MCF 10A (cell line): ENCODE measurements at regions not wholly inside any gene's neighbourhood (a gene's known extent, or its start where the extent isn't known, plus 50 kb on each side); places are given as distances from the start of the nearest gene placed in this dataset.

Experiments
- BruUV-seq: library from RNA; stranded (reverse); fragments of 400-500 nt; replicated peaks from 2 replicates; lab custom pipeline; 2021; lab: Mats Ljungman, UMichigan
- CTCF ChIA-PET: fragments of 300-600 bp; sonication (Branson Sonifier 250); formaldehyde crosslinking; extraction: SDS; loops from one replicate; lab custom pipeline; 2021; ENCODE audit warnings: antibody characterized with exemption, inconsistent platforms; lab: Yijun Ruan, JAX
- POLR2A ChIA-PET: fragments of 300-600, 350-650 bp; sonication (Branson Sonifier 250); formaldehyde crosslinking; extraction: SDS; loops from one replicate; lab custom pipeline; 2020; ENCODE audit warnings: antibody characterized with exemption, inconsistent platforms; lab: Yijun Ruan, JAX
- DNase-seq: peaks from one replicate; pipeline ENCODE4 v3.0.0-alpha.2; 2018; ENCODE audit not compliant: unreplicated experiment
- H3K27ac Mint-ChIP-seq: one replicate; pipeline ENCODE4 v1.8.0; 2022; ENCODE audit warnings: mild to moderate bottlenecking, low read depth, mixed read lengths; ENCODE audit not compliant: unreplicated experiment
- H3K27me3 Mint-ChIP-seq: one replicate; pipeline ENCODE4 v1.8.0; 2022; ENCODE audit warnings: mixed read lengths; ENCODE audit not compliant: insufficient read depth, unreplicated experiment
- H3K36me3 Mint-ChIP-seq: one replicate; pipeline ENCODE4 v1.8.0; 2022; ENCODE audit warnings: mild to moderate bottlenecking, moderate library complexity, mixed read lengths; ENCODE audit not compliant: insufficient read depth, unreplicated experiment
- H3K4me1 Mint-ChIP-seq: one replicate; pipeline ENCODE4 v1.8.0; 2022; ENCODE audit warnings: mixed read lengths; ENCODE audit not compliant: insufficient read depth, unreplicated experiment
- H3K4me3 Mint-ChIP-seq: one replicate; pipeline ENCODE4 v1.8.0; 2022; ENCODE audit warnings: mild to moderate bottlenecking, moderate library complexity, mixed read lengths; ENCODE audit not compliant: unreplicated experiment
- H3K9me3 Mint-ChIP-seq: one replicate; pipeline ENCODE4 v1.8.0; 2022; ENCODE audit warnings: mixed read lengths; ENCODE audit not compliant: unreplicated experiment
- intact Hi-C: fragments of 100-400 bp; cut with micrococcal nuclease; formaldehyde crosslinking; loops from 2 replicates; pipeline ENCODE4 v1.14.1; 2022
- TF ChIP-seq, protein P1 (sequence below): fragments of 200-600 bp; IDR thresholded peaks from one replicate; pipeline ENCODE4 v1.8.0; 2022; ENCODE audit warnings: antibody characterized with exemption, mild to moderate bottlenecking; ENCODE audit not compliant: unreplicated experiment

DNA sequence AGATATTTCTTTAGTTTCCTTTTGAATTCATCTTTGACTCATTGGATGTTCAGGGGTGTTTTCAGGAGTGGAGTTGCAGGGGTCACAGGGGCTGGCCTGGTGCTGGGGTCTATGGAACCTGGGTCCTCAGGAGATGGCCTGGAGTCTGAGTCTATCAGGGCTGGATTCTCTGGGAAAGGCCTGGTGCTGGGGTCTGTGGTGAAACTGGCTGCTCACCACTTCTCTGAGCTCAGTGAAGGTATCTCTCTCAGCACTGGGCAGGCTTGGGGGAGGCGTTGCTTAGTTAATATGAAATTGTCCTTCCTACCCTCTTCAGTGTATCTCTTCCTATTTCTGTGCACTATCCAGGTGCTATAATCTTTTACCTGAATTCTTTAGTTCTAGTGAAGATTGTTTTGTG is 83.1 kb upstream of the SLC24A3 start:
- Mint-ChIP-seq H3K27ac (no peak overlapping the region), H3K4me1 (no peaks in the 10 kb centered on the region), H3K4me3 (no peak overlapping the region), H3K36me3 (no peaks in the 10 kb centered on the region), H3K9me3 (peaks cover 24% of the 10 kb centered on the region), H3K27me3 (no peaks in the 10 kb centered on the region)
- TF ChIP-seq, protein P1, sequence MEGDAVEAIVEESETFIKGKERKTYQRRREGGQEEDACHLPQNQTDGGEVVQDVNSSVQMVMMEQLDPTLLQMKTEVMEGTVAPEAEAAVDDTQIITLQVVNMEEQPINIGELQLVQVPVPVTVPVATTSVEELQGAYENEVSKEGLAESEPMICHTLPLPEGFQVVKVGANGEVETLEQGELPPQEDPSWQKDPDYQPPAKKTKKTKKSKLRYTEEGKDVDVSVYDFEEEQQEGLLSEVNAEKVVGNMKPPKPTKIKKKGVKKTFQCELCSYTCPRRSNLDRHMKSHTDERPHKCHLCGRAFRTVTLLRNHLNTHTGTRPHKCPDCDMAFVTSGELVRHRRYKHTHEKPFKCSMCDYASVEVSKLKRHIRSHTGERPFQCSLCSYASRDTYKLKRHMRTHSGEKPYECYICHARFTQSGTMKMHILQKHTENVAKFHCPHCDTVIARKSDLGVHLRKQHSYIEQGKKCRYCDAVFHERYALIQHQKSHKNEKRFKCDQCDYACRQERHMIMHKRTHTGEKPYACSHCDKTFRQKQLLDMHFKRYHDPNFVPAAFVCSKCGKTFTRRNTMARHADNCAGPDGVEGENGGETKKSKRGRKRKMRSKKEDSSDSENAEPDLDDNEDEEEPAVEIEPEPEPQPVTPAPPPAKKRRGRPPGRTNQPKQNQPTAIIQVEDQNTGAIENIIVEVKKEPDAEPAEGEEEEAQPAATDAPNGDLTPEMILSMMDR, result no peak
- ChIA-PET CTCF (no interaction called here), POLR2A (no interaction called here)
- intact Hi-C loops, result no loop called here
- DNase-seq, result no peak
- no TSS peak for BruUV-seq

DNA sequence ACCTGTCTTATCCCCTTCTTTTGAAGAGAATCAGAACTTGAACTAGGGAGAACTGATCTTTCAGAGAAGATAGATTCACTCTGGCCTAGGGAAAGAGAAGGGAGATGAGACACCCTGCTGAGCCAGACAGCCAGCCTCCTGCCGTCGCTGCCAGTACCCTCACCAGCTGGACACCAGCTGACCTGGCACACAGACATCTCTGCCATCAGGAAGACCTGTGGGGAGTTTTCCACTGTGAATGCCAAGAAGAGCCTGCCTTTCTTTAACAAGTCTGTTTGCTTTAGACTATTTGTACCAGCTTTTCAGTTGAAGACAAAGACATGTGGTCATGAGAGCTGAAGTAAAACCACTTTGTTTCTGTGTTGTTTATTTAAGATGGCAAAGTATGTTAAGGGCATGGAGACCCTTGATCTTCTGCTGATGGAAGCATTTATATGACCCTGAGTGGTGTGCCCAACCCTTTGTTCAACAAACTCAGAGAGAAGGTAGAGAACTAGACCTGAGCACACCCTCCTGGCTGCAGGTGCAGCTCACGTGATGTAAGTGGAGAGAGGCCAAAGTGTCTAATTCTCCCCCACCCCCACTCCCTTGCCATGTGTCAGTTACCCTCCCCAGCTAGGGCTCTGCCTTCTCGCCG is 82.3 kb upstream of the SLC24A3 start:
- ChIA-PET POLR2A (no interaction called here), CTCF (interaction anchor here (0.8 kb wide), 1 partner anchor 393 kb away, joined by 4 read pairs; no protein-coding TSS in a partner anchor)
- H3K36me3 Mint-ChIP-seq, result no peaks in the 10 kb centered on the region
- no peaks in the 10 kb centered on the region for H3K27me3 Mint-ChIP-seq
- no peak overlapping the region for H3K27ac Mint-ChIP-seq
- TF ChIP-seq, protein P1, result no peak
- BruUV-seq, result no TSS peak
- no peak overlapping the region for H3K4me3 Mint-ChIP-seq
- no peak for DNase-seq
- H3K9me3 Mint-ChIP-seq, result peaks cover 29% of the 10 kb centered on the region
- H3K4me1 Mint-ChIP-seq, result no peaks in the 10 kb centered on the region
- intact Hi-C loops, result no loop called here

DNA sequence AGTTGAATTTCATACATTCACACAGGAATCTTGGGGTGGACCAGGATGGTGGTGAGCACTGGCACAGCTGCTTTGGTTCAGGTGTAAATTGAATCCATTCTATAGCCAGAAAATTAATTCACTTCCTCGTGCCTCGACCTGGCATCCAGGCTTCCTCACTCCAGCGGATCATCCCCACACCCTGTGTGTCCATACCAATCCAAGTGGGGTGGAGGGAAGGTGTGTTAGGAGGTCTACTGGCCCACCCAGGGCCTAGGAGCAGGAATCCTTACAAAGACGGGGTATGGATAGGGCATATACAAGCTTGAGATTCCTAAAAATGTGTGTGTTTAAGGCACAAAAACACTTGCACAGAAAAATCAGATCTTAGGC is 81.8 kb upstream of the SLC24A3 start:
- no TSS peak for BruUV-seq

DNA sequence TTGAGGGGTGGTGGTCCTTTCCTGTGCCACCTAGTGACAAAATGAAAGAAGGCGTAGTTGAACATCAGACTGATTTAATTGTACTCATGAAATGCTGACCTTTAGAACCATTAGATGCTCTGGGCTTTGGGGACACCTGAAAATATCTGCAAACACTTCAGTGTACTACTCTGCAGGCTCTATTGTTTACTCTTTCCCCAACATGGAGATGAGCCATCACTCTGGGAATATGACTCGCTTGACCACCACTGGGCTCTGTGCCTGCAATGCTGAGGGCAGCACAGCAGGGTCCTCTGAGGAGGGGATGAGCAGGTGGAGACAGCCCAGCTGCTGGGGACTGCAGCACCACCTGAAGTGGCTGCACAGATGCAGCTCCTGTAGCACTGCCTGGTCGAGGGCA is 74.8 kb upstream of the SLC24A3 start:
- Mint-ChIP-seq H3K4me1 (no peaks in the 10 kb centered on the region), H3K9me3 (peaks cover 41% of the 10 kb centered on the region), H3K27me3 (no peaks in the 10 kb centered on the region), H3K4me3 (no peak overlapping the region), H3K36me3 (no peaks in the 10 kb centered on the region), H3K27ac (no peak overlapping the region)
- BruUV-seq, result no TSS peak
- TF ChIP-seq, protein P1, result no peak
- DNase-seq, result no peak
- CTCF ChIA-PET, result no interaction called here
- POLR2A ChIA-PET, result no interaction called here
- intact Hi-C loops, result no loop called here

More for the DNA sequence above, 81.8 kb upstream of the SLC24A3 start:
- no peaks in the 10 kb centered on the region for H3K36me3 Mint-ChIP-seq
- H3K27ac Mint-ChIP-seq, result no peak overlapping the region
- CTCF ChIA-PET, result interaction anchor here (0.6 to 0.8 kb wide), 2 partner anchors 118 to 393 kb away, joined by 3 to 4 read pairs; no protein-coding TSS in a partner anchor
- no peaks in the 10 kb centered on the region for H3K4me1 Mint-ChIP-seq
- H3K4me3 Mint-ChIP-seq, result no peak overlapping the region
- intact Hi-C loops, result no loop called here
- DNase-seq, result no peak
- H3K27me3 Mint-ChIP-seq, result no peaks in the 10 kb centered on the region
- POLR2A ChIA-PET, result no interaction called here
- TF ChIP-seq, protein P1, result no peak
- peaks cover 31% of the 10 kb centered on the region for H3K9me3 Mint-ChIP-seq
